OCI-LY3 (cell line): ENCODE measurements at regions not wholly inside any gene's neighbourhood (a gene's known extent, or its start where the extent isn't known, plus 50 kb on each side); places are given as distances from the start of the nearest gene placed in this dataset.

ENCODE experiments used
- EZH2phosphoT487 ChIP-seq: fragments of 200-600 bp; shearing (Covaris generic); IDR thresholded peaks from 2 replicates; pipeline ENCODE4 v1.6.1; 2018; ENCODE audit warnings: antibody characterized with exemption, mixed run types, low read depth
- TF ChIP-seq, protein P1 (sequence below): fragments of 200-600, 300-600 bp; sonication (generic); IDR thresholded peaks from 2 replicates; pipeline ENCODE4 v1.5.1; 2014; ENCODE audit warnings: antibody characterized with exemption, low read length, low read depth

DNA sequence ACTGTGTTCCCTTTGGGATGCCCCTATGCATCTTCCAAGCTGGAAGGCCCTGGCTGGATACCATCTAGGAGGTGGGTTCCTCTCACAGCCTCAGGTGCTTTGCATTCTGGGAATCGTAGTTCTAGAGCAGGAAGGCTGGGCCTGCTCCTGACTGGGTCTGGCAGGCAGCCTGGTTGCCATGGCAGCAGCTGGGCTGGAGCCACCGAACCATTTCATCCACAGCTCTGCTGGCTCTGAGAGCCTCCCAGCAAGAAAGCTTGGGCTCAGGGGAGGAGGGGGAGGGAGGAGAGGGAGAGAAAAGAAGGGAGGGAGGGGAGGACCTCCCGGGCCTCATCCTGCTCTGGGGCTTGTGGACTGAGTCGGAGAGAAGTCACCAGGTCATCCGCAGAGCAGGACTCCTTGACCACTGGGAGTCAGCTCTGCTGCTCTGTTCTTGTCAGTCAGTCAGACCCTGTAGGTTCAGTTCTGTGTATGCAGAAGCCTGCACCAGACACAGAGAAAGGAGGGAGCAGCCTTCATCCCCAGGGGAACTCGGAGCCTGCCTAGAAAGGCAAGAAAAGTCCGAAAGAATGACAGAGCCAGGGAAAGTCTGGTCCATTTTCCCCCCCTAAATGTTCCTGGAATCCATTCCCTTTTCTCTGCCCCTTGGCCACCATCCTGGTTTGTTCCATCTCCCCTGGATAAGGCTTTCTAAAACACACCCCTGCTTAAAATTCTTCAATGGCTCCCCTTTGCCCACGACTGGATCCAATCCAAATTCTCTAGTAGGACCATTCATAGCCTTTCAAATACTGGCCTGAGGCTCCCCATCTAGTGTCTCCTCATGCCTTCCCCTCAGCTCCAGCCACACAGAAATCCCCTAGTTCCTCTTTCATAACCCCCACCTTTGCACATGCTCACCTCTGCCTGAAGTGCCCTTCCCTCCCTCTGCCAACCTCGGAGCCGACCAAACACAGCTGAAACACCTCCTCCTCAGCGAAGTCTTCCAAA is 65.4 kb upstream of the ARAP3 start:
- TF ChIP-seq, protein P1, sequence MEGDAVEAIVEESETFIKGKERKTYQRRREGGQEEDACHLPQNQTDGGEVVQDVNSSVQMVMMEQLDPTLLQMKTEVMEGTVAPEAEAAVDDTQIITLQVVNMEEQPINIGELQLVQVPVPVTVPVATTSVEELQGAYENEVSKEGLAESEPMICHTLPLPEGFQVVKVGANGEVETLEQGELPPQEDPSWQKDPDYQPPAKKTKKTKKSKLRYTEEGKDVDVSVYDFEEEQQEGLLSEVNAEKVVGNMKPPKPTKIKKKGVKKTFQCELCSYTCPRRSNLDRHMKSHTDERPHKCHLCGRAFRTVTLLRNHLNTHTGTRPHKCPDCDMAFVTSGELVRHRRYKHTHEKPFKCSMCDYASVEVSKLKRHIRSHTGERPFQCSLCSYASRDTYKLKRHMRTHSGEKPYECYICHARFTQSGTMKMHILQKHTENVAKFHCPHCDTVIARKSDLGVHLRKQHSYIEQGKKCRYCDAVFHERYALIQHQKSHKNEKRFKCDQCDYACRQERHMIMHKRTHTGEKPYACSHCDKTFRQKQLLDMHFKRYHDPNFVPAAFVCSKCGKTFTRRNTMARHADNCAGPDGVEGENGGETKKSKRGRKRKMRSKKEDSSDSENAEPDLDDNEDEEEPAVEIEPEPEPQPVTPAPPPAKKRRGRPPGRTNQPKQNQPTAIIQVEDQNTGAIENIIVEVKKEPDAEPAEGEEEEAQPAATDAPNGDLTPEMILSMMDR = no peak
- no peak for TF ChIP-seq EZH2phosphoT487
